ENCODE measurements at regions not wholly inside any gene's neighbourhood (a gene's known extent, or its start where the extent isn't known, plus 50 kb on each side); places are given as distances from the start of the nearest gene placed in this dataset.

DNA sequence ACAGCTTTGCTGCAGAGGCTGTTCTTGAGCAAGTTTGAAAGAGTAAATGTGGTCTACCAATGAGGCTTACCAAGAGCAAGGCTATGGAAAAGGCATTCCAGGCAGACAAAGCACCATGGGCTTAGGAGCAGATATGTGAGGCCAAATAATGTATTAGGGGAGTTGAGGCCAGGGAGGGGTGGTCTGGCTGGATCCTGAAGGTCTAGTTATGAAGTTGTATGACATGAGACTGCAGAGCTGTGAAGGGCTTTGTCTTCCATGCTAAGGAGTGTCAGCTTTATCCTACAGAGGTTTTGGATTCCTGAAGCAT is 51.8 kb upstream of the TSPAN2 start:
- no peaks in the 10 kb centered on the region for H3K9me2 ChIP-seq (ENCODE audit: insufficient read depth, low read length)
- no peak overlapping the region for H3K4me2 ChIP-seq (ENCODE audit: low read length)
- H3K36me3 ChIP-seq (ENCODE audit: insufficient read depth, low read length), result no peaks in the 10 kb centered on the region
- no peak overlapping the region for H2AFZ ChIP-seq (ENCODE audit: low read length)
- no peaks in the 10 kb centered on the region for H3K9me3 ChIP-seq (ENCODE audit: low read length)
- CTCF ChIA-PET (ENCODE audit: unreplicated experiment), result interaction anchor here (0.6 kb wide), 1 partner anchor 962 kb away, joined by 3 read pairs; no protein-coding TSS in a partner anchor
- no peaks in the 10 kb centered on the region for H3K4me1 ChIP-seq (ENCODE audit: insufficient read depth, low read length, poor library complexity, severe bottlenecking)
- DNase-seq (ENCODE audit: low spot score), result no peak
- no TSS peak for BruUV-seq (replicated peaks)
- no peaks in the 10 kb centered on the region for H4K20me1 ChIP-seq (ENCODE audit: insufficient read depth, low read length)
- no peaks in the 10 kb centered on the region for H3K79me2 ChIP-seq (ENCODE audit: insufficient read depth, low read depth, low read length)
- no peak overlapping the region for H3K4me3 ChIP-seq (ENCODE audit: low read depth, low read length, poor library complexity, severe bottlenecking)
- H3K27ac ChIP-seq (ENCODE audit: low read depth, low read length, poor library complexity, severe bottlenecking), result no peak overlapping the region
- intact Hi-C loops (cut with micrococcal nuclease; ENCODE audit: unreplicated experiment), result no loop called here
- POLR2A ChIA-PET, result no interaction called here
- TF ChIP-seq, protein P1, sequence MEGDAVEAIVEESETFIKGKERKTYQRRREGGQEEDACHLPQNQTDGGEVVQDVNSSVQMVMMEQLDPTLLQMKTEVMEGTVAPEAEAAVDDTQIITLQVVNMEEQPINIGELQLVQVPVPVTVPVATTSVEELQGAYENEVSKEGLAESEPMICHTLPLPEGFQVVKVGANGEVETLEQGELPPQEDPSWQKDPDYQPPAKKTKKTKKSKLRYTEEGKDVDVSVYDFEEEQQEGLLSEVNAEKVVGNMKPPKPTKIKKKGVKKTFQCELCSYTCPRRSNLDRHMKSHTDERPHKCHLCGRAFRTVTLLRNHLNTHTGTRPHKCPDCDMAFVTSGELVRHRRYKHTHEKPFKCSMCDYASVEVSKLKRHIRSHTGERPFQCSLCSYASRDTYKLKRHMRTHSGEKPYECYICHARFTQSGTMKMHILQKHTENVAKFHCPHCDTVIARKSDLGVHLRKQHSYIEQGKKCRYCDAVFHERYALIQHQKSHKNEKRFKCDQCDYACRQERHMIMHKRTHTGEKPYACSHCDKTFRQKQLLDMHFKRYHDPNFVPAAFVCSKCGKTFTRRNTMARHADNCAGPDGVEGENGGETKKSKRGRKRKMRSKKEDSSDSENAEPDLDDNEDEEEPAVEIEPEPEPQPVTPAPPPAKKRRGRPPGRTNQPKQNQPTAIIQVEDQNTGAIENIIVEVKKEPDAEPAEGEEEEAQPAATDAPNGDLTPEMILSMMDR (conservative IDR thresholded peaks at IDR 0.05; ENCODE audit: low read length), result no peak

GRCh38 chr1:115140442-115141144 is 51.3 kb upstream of the TSPAN2 start:
- H3K79me2 ChIP-seq (ENCODE audit: insufficient read depth, low read depth, low read length), result no peaks in the 10 kb centered on the region
- no peak overlapping the region for H3K27ac ChIP-seq (ENCODE audit: low read depth, low read length, poor library complexity, severe bottlenecking)
- no peak for TF ChIP-seq EZH2phosphoT487 (IDR thresholded peaks at IDR 0.05; ENCODE audit: borderline replicate concordance, low read depth, low read length)
- TF ChIP-seq, protein P1 (conservative IDR thresholded peaks at IDR 0.05; ENCODE audit: low read length), result no peak
- H3K9me3 ChIP-seq (ENCODE audit: low read length), result no peaks in the 10 kb centered on the region
- CTCF ChIA-PET (ENCODE audit: unreplicated experiment), result interaction anchor here (0.6 kb wide), 1 partner anchor 961 kb away, joined by 3 read pairs; no protein-coding TSS in a partner anchor
- no peaks in the 10 kb centered on the region for H3K4me1 ChIP-seq (ENCODE audit: insufficient read depth, low read length, poor library complexity, severe bottlenecking)
- POLR2A ChIA-PET, result no interaction called here
- H2AFZ ChIP-seq (ENCODE audit: low read length), result no peak overlapping the region
- no peaks in the 10 kb centered on the region for H3K36me3 ChIP-seq (ENCODE audit: insufficient read depth, low read length)
- H3K4me3 ChIP-seq (ENCODE audit: low read depth, low read length, poor library complexity, severe bottlenecking), result no peak overlapping the region
- no peak overlapping the region for H3K4me2 ChIP-seq (ENCODE audit: low read length)
- DNase-seq (ENCODE audit: low spot score), result no peak
- H4K20me1 ChIP-seq (ENCODE audit: insufficient read depth, low read length), result no peaks in the 10 kb centered on the region
- intact Hi-C loops (cut with micrococcal nuclease; ENCODE audit: unreplicated experiment), result no loop called here
- H3K9me2 ChIP-seq (ENCODE audit: insufficient read depth, low read length), result no peaks in the 10 kb centered on the region
- no TSS peak for BruUV-seq (replicated peaks)

GRCh38 chr1:115139381-115139780 is 50.1 kb upstream of the TSPAN2 start:
- Histone ChIP-seq H3K9me3 (ENCODE audit: low read length) (no peaks in the 10 kb centered on the region), H3K9me2 (ENCODE audit: insufficient read depth, low read length) (no peaks in the 10 kb centered on the region), H3K27ac (ENCODE audit: low read depth, low read length, poor library complexity, severe bottlenecking) (no peak overlapping the region), H3K79me2 (ENCODE audit: insufficient read depth, low read depth, low read length) (no peaks in the 10 kb centered on the region), H3K36me3 (ENCODE audit: insufficient read depth, low read length) (no peaks in the 10 kb centered on the region), H3K4me1 (ENCODE audit: insufficient read depth, low read length, poor library complexity, severe bottlenecking) (no peaks in the 10 kb centered on the region), H2AFZ (ENCODE audit: low read length) (peak overlapping the region; percentile 44; the same call in 1 of the 2 replicates), H3K4me2 (ENCODE audit: low read length) (peak overlapping the region; percentile 24; the same call in 1 of the 2 replicates), H3K4me3 (ENCODE audit: low read depth, low read length, poor library complexity, severe bottlenecking) (no peak overlapping the region), H4K20me1 (ENCODE audit: insufficient read depth, low read length) (no peaks in the 10 kb centered on the region)
- TF ChIP-seq EZH2phosphoT487 (IDR thresholded peaks at IDR 0.05; ENCODE audit: borderline replicate concordance, low read depth, low read length), result no peak
- TF ChIP-seq, protein P1 (conservative IDR thresholded peaks at IDR 0.05; ENCODE audit: low read length), result no peak
- ChIA-PET CTCF (ENCODE audit: unreplicated experiment) (interaction anchor here (2.4 kb wide), 1 partner anchor 331 kb away, joined by 10 read pairs; no protein-coding TSS in a partner anchor), POLR2A (interaction anchor here (0.7 kb wide), 1 partner anchor 26 kb away, joined by 3 read pairs; no protein-coding TSS in a partner anchor)
- intact Hi-C loops (cut with micrococcal nuclease; ENCODE audit: unreplicated experiment), result loop anchor here (1.0 to 10.0 kb wide), 3 partner anchors 135 to 456 kb away; no protein-coding TSS in a partner anchor
- no peak for DNase-seq (ENCODE audit: low spot score)
- BruUV-seq (replicated peaks), result no TSS peak

Measured in OCI-LY7 (cell line).